WTC11 (cell line): ENCODE measurements at regions not wholly inside any gene's neighbourhood (a gene's known extent, or its start where the extent isn't known, plus 50 kb on each side); places are given as distances from the start of the nearest gene placed in this dataset.

Experiments used
- ATAC-seq: fragments of 200-7000 bp; cut with Tn5 transposase; 2 replicates; pipeline ENCODE4 v1.10.0; 2021; ENCODE audit warnings: mild to moderate bottlenecking, moderate library complexity
- CTCF ChIA-PET: fragments of 300-600 bp; sonication (Branson Sonifier 250); formaldehyde crosslinking; loops from one replicate; lab custom pipeline; 2021; ENCODE audit warnings: antibody characterized with exemption; lab: Charles Lee
- POLR2A ChIA-PET: fragments of 350-600 bp; sonication (Branson Sonifier 250); formaldehyde crosslinking; loops from one replicate; lab custom pipeline; 2021; ENCODE audit warnings: antibody characterized with exemption; lab: Charles Lee
- DNase-seq: peaks from one replicate; pipeline ENCODE4 v3.0.0; 2021; ENCODE audit warnings: low spot score
- H3K27ac Mint-ChIP-seq: 2 replicates; pipeline ENCODE4 v1.8.0; 2021; ENCODE audit warnings: mixed read lengths
- H3K27me3 Mint-ChIP-seq: 2 replicates; pipeline ENCODE4 v1.8.0; 2021; ENCODE audit warnings: low read depth, mild to moderate bottlenecking, moderate library complexity, mixed read lengths
- H3K36me3 Mint-ChIP-seq: 2 replicates; pipeline ENCODE4 v1.8.0; 2021; ENCODE audit warnings: mixed read lengths
- H3K4me1 Mint-ChIP-seq: 2 replicates; pipeline ENCODE4 v1.8.0; 2022; ENCODE audit warnings: mixed read lengths
- H3K4me3 Mint-ChIP-seq: 2 replicates; pipeline ENCODE4 v1.8.0; 2021; ENCODE audit warnings: mild to moderate bottlenecking, moderate library complexity, mixed read lengths
- H3K9me3 Mint-ChIP-seq: 2 replicates; pipeline ENCODE4 v1.8.0; 2021; ENCODE audit warnings: mixed read lengths
- EMX1 ChIP-seq: fragments of 250-450 bp; sonication (Bioruptor Pico); IDR thresholded peaks from 2 replicates; pipeline ENCODE4 v1.8.0; 2021; ENCODE audit warnings: mild to moderate bottlenecking
- ETV6 ChIP-seq: sonication (generic); formaldehyde crosslinking; IDR thresholded peaks from 2 replicates; pipeline ENCODE4 v1.8.1; 2022; ENCODE audit warnings: mild to moderate bottlenecking, missing genetic modification reagents
- GABPB1 ChIP-seq: sonication (generic); formaldehyde crosslinking; IDR thresholded peaks from 2 replicates; pipeline ENCODE4 v1.8.1; 2023; ENCODE audit warnings: mild to moderate bottlenecking, missing genetic modification reagents
- HMGA2 ChIP-seq: fragments of 250-450 bp; sonication (Bioruptor Pico); IDR thresholded peaks from 2 replicates; pipeline ENCODE4 v1.4.0; 2021; ENCODE audit warnings: mild to moderate bottlenecking, moderate library complexity
- MAX ChIP-seq: sonication (generic); formaldehyde crosslinking; IDR thresholded peaks from 2 replicates; pipeline ENCODE4 v1.8.0; 2022; ENCODE audit warnings: mild to moderate bottlenecking, missing genetic modification reagents
- MLX ChIP-seq: sonication (generic); formaldehyde crosslinking; IDR thresholded peaks from 2 replicates; pipeline ENCODE4 v1.8.1; 2023; ENCODE audit warnings: mild to moderate bottlenecking, missing genetic modification reagents, moderate library complexity
- NFE2L1 ChIP-seq: sonication (generic); formaldehyde crosslinking; IDR thresholded peaks from 2 replicates; pipeline ENCODE4 v1.8.1; 2023; ENCODE audit warnings: missing genetic modification reagents
- NR3C1 ChIP-seq: sonication (generic); formaldehyde crosslinking; conservative IDR thresholded peaks from 2 replicates; pipeline ENCODE4 v1.8.1; 2023; ENCODE audit warnings: low read depth, mild to moderate bottlenecking, missing genetic modification reagents
- SMAD4 ChIP-seq: sonication (generic); formaldehyde crosslinking; IDR thresholded peaks from 2 replicates; pipeline ENCODE4 v1.8.0; 2022; ENCODE audit warnings: mild to moderate bottlenecking, missing genetic modification reagents
- ZNF396 ChIP-seq: fragments of 250-450 bp; sonication (Bioruptor Pico); IDR thresholded peaks from 2 replicates; pipeline ENCODE4 v1.8.0; 2021; ENCODE audit warnings: mild to moderate bottlenecking, moderate library complexity, borderline replicate concordance
- TF ChIP-seq, protein P1 (sequence below): sonication (generic); formaldehyde crosslinking; IDR thresholded peaks from 2 replicates; pipeline ENCODE4 v1.8.1; 2022; ENCODE audit warnings: missing genetic modification reagents, borderline replicate concordance
- TF ChIP-seq, protein P2 (sequence below): fragments of 250-450 bp; sonication (Bioruptor Pico); conservative IDR thresholded peaks from 2 replicates; pipeline ENCODE4 v1.9.0; 2021; ENCODE audit warnings: mild to moderate bottlenecking
- TF ChIP-seq, protein P3 (sequence below): sonication (generic); formaldehyde crosslinking; IDR thresholded peaks from 2 replicates; pipeline ENCODE4 v1.8.0; 2023; ENCODE audit warnings: missing genetic modification reagents
- TF ChIP-seq, protein P4 (sequence below): sonication (generic); formaldehyde crosslinking; IDR thresholded peaks from 2 replicates; pipeline ENCODE4 v1.8.0; 2023; ENCODE audit warnings: mild to moderate bottlenecking, missing genetic modification reagents

- TF ChIP-seq ETV6 (CRISPR knock-in tag) = 0 out of 2 replicates have a peak, but pooled peaks have one; percentile 14
- TF ChIP-seq NR3C1 (CRISPR knock-in tag) = no peak
- no peaks in the 10 kb centered on the region for H3K9me3 Mint-ChIP-seq
- POLR2A ChIA-PET = no interaction called here
- CTCF ChIA-PET = no interaction called here
- peaks cover 35% of the 10 kb centered on the region for H3K4me1 Mint-ChIP-seq
- no peaks in the 10 kb centered on the region for H3K36me3 Mint-ChIP-seq
- no peaks in the 10 kb centered on the region for H3K27me3 Mint-ChIP-seq
- ATAC-seq = peak; percentile 43; the same call in 1 of the 2 replicates
- no peak overlapping the region for H3K4me3 Mint-ChIP-seq
- DNase-seq = peak; percentile 31
- H3K27ac Mint-ChIP-seq = no peak overlapping the region
Observed at GRCh38 chr2:16184945-16185660, 244.8 kb downstream of the MYCN start.

- Mint-ChIP-seq H3K4me1 (peaks cover 42% of the 10 kb centered on the region), H3K36me3 (no peaks in the 10 kb centered on the region), H3K9me3 (no peaks in the 10 kb centered on the region), H3K27me3 (no peaks in the 10 kb centered on the region), H3K27ac (no peak overlapping the region), H3K4me3 (no peak overlapping the region)
- ChIA-PET POLR2A (interaction anchor here (0.6 kb wide), 1 partner anchor 154 kb away, joined by 9 read pairs; no protein-coding TSS in a partner anchor), CTCF (no interaction called here)
- DNase-seq = no peak
- TF ChIP-seq, protein P1, sequence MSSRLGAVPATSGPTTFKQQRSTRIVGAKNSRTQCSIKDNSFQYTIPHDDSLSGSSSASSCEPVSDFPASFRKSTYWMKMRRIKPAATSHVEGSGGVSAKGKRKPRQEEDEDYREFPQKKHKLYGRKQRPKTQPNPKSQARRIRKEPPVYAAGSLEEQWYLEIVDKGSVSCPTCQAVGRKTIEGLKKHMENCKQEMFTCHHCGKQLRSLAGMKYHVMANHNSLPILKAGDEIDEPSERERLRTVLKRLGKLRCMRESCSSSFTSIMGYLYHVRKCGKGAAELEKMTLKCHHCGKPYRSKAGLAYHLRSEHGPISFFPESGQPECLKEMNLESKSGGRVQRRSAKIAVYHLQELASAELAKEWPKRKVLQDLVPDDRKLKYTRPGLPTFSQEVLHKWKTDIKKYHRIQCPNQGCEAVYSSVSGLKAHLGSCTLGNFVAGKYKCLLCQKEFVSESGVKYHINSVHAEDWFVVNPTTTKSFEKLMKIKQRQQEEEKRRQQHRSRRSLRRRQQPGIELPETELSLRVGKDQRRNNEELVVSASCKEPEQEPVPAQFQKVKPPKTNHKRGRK (CRISPR knock-in tag) = no peak
- TF ChIP-seq, protein P2, sequence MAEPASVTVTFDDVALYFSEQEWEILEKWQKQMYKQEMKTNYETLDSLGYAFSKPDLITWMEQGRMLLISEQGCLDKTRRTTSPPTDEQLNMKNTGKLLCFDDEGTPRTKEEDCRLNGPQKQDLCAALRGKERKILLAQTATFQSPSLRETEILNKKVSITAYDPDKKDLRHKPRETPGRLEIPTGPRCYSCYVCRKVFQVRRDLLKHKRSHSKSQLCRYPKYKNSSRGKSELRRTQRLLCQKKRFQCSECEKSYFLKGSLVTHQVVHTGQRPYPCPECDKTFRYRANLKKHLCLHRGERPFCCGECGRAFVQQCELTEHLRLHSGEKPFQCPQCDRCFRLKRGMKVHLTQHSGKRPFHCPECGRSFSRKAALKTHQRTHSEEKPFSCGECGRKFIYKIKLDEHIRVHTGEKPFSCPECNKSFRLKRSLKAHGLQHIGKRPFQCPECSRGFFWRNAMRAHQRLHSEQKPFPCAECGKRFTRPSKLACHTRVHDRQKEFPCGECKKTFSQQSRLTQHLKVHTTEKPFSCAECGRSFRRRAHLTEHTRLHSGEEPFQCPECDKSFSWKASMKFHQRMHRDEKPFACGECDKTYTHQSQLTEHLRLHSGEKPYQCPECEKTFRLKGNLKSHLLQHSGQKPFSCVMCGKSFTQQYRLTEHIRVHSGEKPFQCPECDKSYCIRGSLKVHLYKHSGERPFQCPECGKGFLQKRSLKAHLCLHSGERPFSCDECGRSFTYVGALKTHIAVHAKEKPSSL (CRISPR knock-in tag) = no peak
- TF ChIP-seq, protein P3, sequence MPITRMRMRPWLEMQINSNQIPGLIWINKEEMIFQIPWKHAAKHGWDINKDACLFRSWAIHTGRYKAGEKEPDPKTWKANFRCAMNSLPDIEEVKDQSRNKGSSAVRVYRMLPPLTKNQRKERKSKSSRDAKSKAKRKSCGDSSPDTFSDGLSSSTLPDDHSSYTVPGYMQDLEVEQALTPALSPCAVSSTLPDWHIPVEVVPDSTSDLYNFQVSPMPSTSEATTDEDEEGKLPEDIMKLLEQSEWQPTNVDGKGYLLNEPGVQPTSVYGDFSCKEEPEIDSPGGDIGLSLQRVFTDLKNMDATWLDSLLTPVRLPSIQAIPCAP (CRISPR knock-in tag) = no peak
- TF ChIP-seq MAX = no peak
- no peak for TF ChIP-seq HMGA2 (CRISPR knock-in tag)
- TF ChIP-seq ZNF396 (CRISPR knock-in tag) = no peak
- TF ChIP-seq ETV6 (CRISPR knock-in tag) = no peak
- no peak for TF ChIP-seq EMX1
- TF ChIP-seq MLX (CRISPR knock-in tag) = no peak
- TF ChIP-seq, protein P4, sequence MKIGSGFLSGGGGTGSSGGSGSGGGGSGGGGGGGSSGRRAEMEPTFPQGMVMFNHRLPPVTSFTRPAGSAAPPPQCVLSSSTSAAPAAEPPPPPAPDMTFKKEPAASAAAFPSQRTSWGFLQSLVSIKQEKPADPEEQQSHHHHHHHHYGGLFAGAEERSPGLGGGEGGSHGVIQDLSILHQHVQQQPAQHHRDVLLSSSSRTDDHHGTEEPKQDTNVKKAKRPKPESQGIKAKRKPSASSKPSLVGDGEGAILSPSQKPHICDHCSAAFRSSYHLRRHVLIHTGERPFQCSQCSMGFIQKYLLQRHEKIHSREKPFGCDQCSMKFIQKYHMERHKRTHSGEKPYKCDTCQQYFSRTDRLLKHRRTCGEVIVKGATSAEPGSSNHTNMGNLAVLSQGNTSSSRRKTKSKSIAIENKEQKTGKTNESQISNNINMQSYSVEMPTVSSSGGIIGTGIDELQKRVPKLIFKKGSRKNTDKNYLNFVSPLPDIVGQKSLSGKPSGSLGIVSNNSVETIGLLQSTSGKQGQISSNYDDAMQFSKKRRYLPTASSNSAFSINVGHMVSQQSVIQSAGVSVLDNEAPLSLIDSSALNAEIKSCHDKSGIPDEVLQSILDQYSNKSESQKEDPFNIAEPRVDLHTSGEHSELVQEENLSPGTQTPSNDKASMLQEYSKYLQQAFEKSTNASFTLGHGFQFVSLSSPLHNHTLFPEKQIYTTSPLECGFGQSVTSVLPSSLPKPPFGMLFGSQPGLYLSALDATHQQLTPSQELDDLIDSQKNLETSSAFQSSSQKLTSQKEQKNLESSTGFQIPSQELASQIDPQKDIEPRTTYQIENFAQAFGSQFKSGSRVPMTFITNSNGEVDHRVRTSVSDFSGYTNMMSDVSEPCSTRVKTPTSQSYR (CRISPR knock-in tag) = no peak
- no peak for TF ChIP-seq NFE2L1 (CRISPR knock-in tag)
- no peak for TF ChIP-seq SMAD4 (CRISPR knock-in tag)
- no peak for TF ChIP-seq GABPB1 (CRISPR knock-in tag)
- ATAC-seq = no peak
Observed at GRCh38 chr2:16184341-16184890, 244.1 kb downstream of the MYCN start.
